ENCODE measurements at regions not wholly inside any gene's neighbourhood (a gene's known extent, or its start where the extent isn't known, plus 50 kb on each side); places are given as distances from the start of the nearest gene placed in this dataset.

GRCh38 chr3:103077910-103078309 lies 643.1 kb downstream of the ZPLD1 start:
- Histone ChIP-seq H3K27me3 (ENCODE audit: insufficient read depth, low read depth, severe bottlenecking) (no peaks in the 10 kb centered on the region), H3K9me3 (ENCODE audit: severe bottlenecking) (no peaks in the 10 kb centered on the region), H3K27ac (no peak overlapping the region), H3K36me3 (no peaks in the 10 kb centered on the region), H3K4me3 (ENCODE audit: low read depth, low read length) (no peak overlapping the region)
- no peak for TF ChIP-seq CTCF (IDR thresholded peaks at IDR 0.05; ENCODE audit: low read depth, low read length)
- DNase-seq = no peak

- H3K9me3 ChIP-seq (ENCODE audit: severe bottlenecking) = no peaks in the 10 kb centered on the region
- no peak for DNase-seq
- no peak overlapping the region for H3K4me3 ChIP-seq (ENCODE audit: low read depth, low read length)
- TF ChIP-seq CTCF (IDR thresholded peaks at IDR 0.05; ENCODE audit: low read depth, low read length) = no peak
- H3K27me3 ChIP-seq (ENCODE audit: insufficient read depth, low read depth, severe bottlenecking) = no peaks in the 10 kb centered on the region
- H3K36me3 ChIP-seq = no peaks in the 10 kb centered on the region
- H3K27ac ChIP-seq = no peak overlapping the region
Measured at GRCh38 chr3:103082501-103082900, 647.7 kb downstream of the ZPLD1 start.

- no peak for TF ChIP-seq CTCF (IDR thresholded peaks at IDR 0.05; ENCODE audit: low read depth, low read length)
- no peak for DNase-seq
- Histone ChIP-seq H3K27ac (no peak overlapping the region), H3K36me3 (no peaks in the 10 kb centered on the region), H3K27me3 (ENCODE audit: insufficient read depth, low read depth, severe bottlenecking) (no peaks in the 10 kb centered on the region), H3K4me3 (ENCODE audit: low read depth, low read length) (no peak overlapping the region), H3K9me3 (ENCODE audit: severe bottlenecking) (no peaks in the 10 kb centered on the region)
Measured at GRCh38 chr3:103083848-103084631, 649.2 kb downstream of the ZPLD1 start.

GRCh38 chr3:103085465-103085864 lies 650.6 kb downstream of the ZPLD1 start:
- H3K27ac ChIP-seq = no peak overlapping the region
- no peak overlapping the region for H3K4me3 ChIP-seq (ENCODE audit: low read depth, low read length)
- no peaks in the 10 kb centered on the region for H3K27me3 ChIP-seq (ENCODE audit: insufficient read depth, low read depth, severe bottlenecking)
- no peaks in the 10 kb centered on the region for H3K9me3 ChIP-seq (ENCODE audit: severe bottlenecking)
- H3K36me3 ChIP-seq = no peaks in the 10 kb centered on the region
- no peak for DNase-seq
- TF ChIP-seq CTCF (IDR thresholded peaks at IDR 0.05; ENCODE audit: low read depth, low read length) = no peak

GRCh38 chr3:103089758-103090157 lies 654.9 kb downstream of the ZPLD1 start:
- Histone ChIP-seq H3K9me3 (ENCODE audit: severe bottlenecking) (no peaks in the 10 kb centered on the region), H3K4me3 (ENCODE audit: low read depth, low read length) (no peak overlapping the region), H3K36me3 (no peaks in the 10 kb centered on the region), H3K27ac (no peak overlapping the region), H3K27me3 (ENCODE audit: insufficient read depth, low read depth, severe bottlenecking) (no peaks in the 10 kb centered on the region)
- DNase-seq = no peak
- TF ChIP-seq CTCF (IDR thresholded peaks at IDR 0.05; ENCODE audit: low read depth, low read length) = no peak

GRCh38 chr3:103105206-103105605 lies 670.4 kb downstream of the ZPLD1 start:
- H3K27me3 ChIP-seq (ENCODE audit: insufficient read depth, low read depth, severe bottlenecking) = no peaks in the 10 kb centered on the region
- DNase-seq = no peak
- no peak overlapping the region for H3K4me3 ChIP-seq (ENCODE audit: low read depth, low read length)
- no peaks in the 10 kb centered on the region for H3K9me3 ChIP-seq (ENCODE audit: severe bottlenecking)
- no peaks in the 10 kb centered on the region for H3K36me3 ChIP-seq
- no peak overlapping the region for H3K27ac ChIP-seq
- no peak for TF ChIP-seq CTCF (IDR thresholded peaks at IDR 0.05; ENCODE audit: low read depth, low read length)
